Stimulated activated CD4-positive, alpha-beta T cell treated with anti-CD3 and anti-CD28 coated beads, Interleukin-2, amount 100 ng/mL, for 4 hours (primary cell): ENCODE measurements at regions not wholly inside any gene's neighbourhood (a gene's known extent, or its start where the extent isn't known, plus 50 kb on each side); places are given as distances from the start of the nearest gene placed in this dataset.

ENCODE experiments used
- DNase-seq: peaks from one replicate; pipeline ENCODE4 v3.0.0-alpha.2; 2020; ENCODE audit warnings: low read depth

DNA sequence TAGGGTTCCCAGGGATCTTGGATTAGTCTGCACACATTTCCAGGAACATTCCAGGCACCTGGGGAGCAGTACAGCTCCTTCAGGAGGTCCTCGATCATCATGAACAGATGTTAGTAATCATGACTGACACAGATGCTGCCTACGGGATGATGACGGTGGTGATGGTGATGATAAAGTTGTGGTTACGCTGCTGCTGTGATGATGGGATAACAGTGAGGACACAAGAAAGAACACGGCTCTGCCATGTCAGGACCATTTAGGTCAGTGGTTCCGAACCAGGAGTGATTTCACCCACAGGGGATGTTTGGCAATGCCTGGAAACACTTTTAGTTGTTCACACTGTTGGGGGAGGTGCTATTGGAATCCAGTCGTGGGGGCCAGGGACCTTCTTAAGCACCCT lies 1193.0 kb downstream of the UQCRFS1 start:
- DNase-seq: no peak

GRCh38 chr19:28019371-28019770 lies 1193.6 kb downstream of the UQCRFS1 start:
- DNase-seq: no peak

GRCh38 chr19:28018499-28018898 lies 1194.5 kb downstream of the UQCRFS1 start:
- no peak for DNase-seq

DNA sequence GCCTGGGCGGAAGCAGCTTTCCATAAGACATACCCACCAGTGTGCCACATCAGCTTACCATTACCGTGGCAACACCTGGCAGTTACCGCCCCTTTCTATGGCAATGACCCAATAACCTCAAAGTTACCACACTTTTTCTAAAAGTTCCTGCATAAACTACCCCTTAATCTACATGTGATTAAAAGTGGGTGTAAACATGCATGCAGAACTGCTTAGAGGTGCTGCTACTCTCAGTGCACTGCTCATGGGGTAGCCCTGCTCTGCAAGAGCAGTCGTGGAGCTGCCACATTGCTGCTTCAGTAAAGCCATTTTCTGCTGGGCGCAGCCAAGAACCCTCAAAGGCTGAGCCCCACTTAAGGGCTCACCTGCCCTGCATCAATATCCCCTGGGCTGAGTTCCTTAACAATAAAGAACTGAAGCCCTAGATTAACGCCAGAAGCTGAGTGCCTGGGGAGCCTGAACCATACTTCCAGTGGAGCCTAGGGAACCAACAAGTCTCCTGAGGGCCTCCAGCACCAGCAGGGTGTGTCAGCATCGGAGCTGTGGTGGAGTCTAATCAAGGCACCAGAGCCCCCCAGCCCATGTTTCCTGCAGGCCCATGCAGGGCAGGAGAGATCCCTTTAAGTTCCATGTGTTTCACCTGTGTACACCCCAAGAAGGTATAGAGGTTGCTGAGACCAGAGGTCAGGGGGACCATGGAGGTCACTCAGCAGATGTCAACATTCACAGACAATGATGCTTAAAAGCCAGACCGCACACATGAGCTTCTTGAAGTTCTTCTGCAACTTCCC lies 1198.1 kb downstream of the UQCRFS1 start:
- no peak for DNase-seq

DNA sequence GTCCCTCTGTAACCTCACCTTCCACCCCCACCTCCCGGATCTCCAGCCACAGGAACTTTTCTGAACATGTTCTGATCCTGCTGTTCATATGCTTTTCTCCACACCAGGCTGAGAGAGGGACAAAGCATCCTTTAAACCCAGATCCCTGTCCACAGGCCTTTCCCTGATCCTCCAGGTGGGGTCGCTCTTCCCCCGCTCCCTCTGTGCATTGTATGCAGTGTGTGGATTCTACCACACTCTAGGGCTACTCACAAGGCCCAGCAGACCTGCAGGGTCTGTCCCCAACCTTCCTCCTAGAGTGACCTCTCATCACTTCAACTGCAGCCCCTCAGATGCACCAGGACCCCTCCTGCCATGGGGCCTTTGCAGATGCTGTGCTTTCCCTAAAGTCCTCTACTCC lies 1200.6 kb downstream of the UQCRFS1 start:
- no peak for DNase-seq

- no peak for DNase-seq
Measured at GRCh38 chr19:28010656-28011055, 1202.3 kb downstream of the UQCRFS1 start.

DNA sequence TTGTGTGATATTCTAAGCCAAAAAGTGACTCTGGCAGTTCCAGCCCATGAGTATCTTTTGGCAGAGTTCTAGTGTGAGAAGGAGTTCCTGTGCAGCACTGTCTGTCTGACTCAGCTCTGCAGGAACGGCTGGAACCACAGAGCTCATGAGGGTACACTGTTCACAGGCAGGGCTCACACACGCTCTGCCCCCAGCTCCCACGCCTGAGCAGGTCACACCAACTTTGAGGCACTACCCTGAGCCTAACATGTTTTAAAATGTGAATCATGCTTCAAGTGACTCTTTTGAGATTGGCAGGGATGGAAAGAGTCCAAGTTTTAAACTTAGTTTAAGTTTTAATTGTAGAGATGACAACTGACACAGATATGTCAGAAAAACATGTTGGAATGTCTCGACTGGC lies 1203.3 kb downstream of the UQCRFS1 start:
- no peak for DNase-seq

DNA sequence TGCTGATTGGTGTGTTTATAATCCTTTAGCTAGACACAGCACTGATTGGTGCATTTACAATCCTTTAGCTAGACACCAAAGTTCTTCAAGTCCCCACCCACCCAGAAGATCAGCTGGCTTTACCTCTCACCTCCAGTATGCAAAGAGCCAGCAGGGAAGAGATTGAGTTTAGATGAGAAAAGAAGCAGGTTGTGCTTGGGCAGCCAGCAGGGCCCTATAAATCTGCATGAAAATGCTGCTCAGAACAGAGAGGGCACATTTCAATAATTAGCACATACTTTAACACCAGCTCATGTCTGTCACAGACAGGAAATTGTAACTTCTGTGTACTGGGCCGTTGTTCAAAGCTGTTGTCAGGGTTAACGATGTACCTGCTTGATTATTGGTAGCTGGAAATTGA lies 1204.3 kb downstream of the UQCRFS1 start:
- DNase-seq: no peak

DNA sequence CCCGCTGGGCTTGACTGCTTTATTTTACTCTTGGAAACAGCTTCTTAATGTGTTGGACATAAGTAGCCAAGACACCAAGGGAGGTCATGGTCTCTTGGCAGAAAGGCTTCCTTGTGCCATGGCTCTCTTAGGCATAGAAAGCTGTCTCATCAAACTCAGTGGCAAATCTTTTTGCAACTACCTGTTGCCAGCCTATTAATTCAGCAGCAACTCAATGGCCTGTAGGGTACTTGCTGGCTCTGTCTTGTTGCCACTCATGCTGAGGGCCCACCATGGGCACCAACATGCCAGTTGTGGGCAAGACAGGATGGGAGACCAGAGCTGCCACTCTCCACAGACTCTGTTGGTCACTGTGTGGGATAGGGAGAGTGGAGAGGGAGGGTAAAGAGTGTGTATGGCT lies 1209.4 kb downstream of the UQCRFS1 start:
- DNase-seq: no peak

DNA sequence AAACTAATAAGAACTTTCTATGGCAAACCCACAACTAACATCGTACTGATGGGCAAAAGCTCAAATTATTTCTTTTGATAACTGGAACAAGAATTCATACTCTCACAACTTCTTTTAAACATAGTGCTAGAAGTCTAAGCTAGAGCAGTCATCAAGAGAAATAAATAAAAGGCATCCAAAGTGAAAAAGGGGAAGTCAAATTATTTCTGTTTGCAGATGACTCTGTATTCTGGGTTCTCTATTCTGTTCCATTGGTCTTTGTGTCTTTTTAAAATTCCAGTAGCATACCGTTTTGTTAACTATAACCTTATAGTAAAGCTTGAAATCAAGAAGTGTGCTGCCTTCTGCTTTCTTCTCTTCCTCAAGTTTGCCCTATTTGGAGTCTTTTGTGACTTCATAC lies 1215.9 kb downstream of the UQCRFS1 start:
- no peak for DNase-seq

GRCh38 chr19:27993619-27994570 lies 1219.1 kb downstream of the UQCRFS1 start:
- DNase-seq: no peak

DNA sequence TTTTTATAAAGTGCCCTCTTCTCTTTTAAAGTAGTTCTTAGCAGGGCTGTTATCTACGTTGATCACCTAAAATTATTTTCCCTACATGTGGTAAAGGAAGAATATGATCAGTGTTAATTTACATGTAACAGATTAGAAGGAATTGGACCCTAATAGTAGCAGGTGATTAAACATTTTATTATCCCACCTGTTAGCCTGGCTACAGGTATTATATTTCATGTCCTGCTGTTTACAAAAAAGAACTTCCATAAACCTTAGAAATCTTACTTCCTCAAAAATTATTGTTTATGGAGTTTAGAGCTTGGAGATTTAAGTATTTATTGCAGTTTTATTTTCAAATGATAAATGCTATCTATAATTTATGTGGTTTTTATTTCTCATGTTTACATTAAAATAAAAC lies 1226.7 kb downstream of the UQCRFS1 start:
- DNase-seq: no peak

DNA sequence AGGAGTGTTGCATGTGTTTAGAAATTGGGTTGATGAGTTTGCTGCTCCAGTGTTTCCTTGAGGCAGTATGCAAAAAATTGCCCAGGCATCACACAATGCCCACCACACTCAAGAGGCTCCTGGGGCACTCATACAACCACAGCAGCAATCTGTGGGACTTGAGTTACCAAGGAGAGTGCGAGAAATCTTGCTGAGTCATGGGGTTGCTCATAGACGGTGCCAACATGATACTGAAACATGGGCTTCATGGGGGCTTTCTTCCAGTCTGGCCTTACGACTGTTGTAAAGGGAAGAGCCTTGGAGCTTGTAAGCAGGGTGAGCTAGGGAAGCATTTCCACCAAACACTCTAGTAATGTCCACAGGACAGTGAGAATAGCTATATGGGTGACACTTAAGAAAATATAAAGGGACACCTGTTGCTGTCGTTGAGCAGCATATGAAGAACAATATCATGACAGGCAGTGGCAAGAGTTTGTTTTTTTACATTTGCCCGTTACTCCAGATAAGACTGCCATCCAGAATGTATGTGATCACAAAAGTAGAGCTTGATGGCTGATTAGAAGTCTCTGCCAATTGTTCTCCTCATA lies 1237.4 kb downstream of the UQCRFS1 start:
- no peak for DNase-seq

- DNase-seq: no peak
Measured at GRCh38 chr19:27974082-27974513, 1238.9 kb downstream of the UQCRFS1 start.

- DNase-seq: no peak
Measured at GRCh38 chr19:27972291-27973040, 1240.5 kb downstream of the UQCRFS1 start.

- DNase-seq: no peak
Measured at GRCh38 chr19:27971869-27972268, 1241.1 kb downstream of the UQCRFS1 start.

DNA sequence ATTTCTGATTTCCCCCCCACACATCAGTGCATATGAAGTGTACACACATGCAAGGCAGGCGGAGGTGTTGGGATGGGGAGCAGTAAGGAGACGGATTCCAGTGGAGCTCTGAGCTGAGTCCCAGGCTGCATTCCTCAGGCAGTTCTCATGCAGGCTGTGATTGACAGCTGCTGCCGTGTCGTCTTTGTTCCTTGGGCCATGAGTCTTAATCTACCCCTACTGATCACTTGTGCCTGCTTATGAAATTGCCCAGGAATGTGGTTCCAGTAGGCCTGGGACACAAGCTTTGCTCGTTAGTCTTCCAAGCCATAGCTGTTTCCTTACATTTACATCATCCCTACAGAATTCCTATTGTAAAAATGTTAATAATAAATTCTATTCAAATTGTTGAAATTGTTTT lies 1241.9 kb downstream of the UQCRFS1 start:
- DNase-seq: no peak

- no peak for DNase-seq
Measured at GRCh38 chr19:27966390-27966816, 1246.5 kb downstream of the UQCRFS1 start.

- DNase-seq: no peak
Measured at GRCh38 chr19:27964185-27964584, 1248.8 kb downstream of the UQCRFS1 start.

DNA sequence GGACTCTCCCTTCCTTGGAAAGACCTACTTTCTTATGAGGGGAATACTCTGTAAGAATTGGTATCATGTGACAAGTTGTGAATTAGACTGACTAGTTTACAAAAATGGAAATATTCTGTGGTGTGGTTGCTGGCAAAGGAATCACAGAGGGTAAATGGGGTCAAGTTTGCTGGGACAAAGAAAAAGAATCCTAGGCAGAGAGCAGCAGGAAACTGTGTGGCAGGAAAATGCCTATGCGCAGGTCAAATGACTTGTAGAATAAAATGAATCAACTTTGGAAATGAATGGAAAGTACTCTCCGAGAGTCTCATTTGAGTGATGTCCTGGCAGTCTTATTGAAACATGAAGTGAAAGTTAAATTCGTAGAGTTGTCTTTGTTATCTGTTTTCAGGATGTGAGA lies 1250.7 kb downstream of the UQCRFS1 start:
- DNase-seq: no peak

DNA sequence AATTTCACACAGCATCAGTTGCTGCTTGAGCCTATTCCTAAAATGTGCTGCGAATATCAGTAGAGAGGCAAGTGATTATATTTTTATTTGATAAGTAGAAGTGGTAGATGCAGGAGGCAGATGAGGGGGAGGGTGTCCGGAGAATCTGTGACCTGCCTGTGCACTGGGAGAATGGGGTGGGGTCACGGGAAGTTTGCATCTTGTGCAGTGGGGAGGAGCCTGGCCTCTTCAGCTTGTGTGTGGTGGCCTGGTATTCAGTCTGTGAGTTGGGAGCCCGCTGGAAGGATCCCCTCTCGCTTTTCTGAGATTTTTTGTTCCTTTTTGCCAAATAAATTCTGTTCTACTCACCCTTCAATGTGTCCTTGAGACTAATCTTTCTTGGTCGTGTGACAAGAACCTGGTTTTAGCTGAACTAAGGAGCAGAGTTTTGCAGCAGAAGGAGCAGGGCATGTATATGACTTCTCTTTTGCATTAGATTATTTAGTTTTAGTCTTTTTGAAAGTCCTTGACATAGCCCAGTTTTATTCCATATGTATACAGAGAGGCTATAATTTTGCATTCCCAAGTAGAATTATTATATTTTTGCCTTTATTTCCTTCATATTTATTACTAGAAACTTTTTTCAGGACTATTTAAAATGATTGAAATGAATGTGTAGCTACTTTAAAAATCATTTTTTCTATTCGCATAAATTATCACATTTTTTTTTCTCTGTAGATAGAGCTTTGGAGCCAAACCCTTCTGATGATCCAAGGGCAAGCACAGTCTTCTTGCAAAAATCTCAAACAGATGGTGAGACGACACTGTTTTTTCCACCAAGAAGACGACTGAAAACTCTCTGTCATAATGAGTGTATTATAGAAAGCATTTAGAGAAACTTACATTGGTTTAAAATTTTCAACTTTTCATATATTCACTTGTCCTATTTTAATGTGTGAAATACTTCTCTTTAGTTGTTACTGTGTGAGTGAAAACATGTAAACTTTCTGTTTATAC lies 1257.2 kb downstream of the UQCRFS1 start:
- no peak for DNase-seq
